ENCODE measurements at regions not wholly inside any gene's neighbourhood (a gene's known extent, or its start where the extent isn't known, plus 50 kb on each side); places are given as distances from the start of the nearest gene placed in this dataset.

DNA sequence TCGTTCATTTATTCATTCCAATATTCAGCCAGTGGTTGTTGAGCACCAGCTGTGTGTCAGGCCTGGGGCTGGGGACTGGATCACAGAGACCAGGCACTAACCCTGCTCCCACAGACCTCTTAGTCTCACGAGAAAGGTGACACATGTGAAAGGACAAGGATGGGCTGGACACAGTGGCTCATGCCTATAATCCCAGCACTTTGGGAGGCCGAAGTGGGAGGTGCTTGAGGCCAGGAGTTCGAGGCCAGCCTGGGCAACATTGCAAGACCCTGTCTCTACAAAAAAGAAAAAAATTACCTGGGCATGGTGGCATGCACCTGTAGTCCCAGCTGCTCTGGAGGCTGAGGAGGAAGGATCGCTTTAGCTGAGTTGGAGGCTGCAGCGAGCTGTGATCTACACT lies 105.9 kb upstream of the SDK1 start:
- DNase-seq (no peak), ATAC-seq (no peak)
- ChIA-PET CTCF (no interaction called here), POLR2A (ENCODE audit: unreplicated experiment) (no interaction called here)
- no peaks in the 10 kb centered on the region for H3K36me3 ChIP-seq (ENCODE audit: low read depth, low read length)
- H3K4me2 ChIP-seq (ENCODE audit: low read length) = no peak overlapping the region
- no TSS peak for BruUV-seq (replicated peaks)
- no peaks in the 10 kb centered on the region for H3K79me2 ChIP-seq (ENCODE audit: low read length)
- TF ChIP-seq EZH2phosphoT487 (IDR thresholded peaks at IDR 0.05; ENCODE audit: borderline replicate concordance, low read length) = no peak
- TF ChIP-seq, protein P1, sequence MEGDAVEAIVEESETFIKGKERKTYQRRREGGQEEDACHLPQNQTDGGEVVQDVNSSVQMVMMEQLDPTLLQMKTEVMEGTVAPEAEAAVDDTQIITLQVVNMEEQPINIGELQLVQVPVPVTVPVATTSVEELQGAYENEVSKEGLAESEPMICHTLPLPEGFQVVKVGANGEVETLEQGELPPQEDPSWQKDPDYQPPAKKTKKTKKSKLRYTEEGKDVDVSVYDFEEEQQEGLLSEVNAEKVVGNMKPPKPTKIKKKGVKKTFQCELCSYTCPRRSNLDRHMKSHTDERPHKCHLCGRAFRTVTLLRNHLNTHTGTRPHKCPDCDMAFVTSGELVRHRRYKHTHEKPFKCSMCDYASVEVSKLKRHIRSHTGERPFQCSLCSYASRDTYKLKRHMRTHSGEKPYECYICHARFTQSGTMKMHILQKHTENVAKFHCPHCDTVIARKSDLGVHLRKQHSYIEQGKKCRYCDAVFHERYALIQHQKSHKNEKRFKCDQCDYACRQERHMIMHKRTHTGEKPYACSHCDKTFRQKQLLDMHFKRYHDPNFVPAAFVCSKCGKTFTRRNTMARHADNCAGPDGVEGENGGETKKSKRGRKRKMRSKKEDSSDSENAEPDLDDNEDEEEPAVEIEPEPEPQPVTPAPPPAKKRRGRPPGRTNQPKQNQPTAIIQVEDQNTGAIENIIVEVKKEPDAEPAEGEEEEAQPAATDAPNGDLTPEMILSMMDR (conservative IDR thresholded peaks at IDR 0.05; ENCODE audit: low read depth, low read length) = no peak
- no peak for TF ChIP-seq EZH2 (IDR thresholded peaks at IDR 0.05; ENCODE audit: low read length, unreplicated experiment)
- H3K9me2 ChIP-seq (replicated peaks; ENCODE audit: low read length) = no peaks in the 10 kb centered on the region
- H3K27ac ChIP-seq (ENCODE audit: low read length) = no peak overlapping the region
- H4K20me1 ChIP-seq (ENCODE audit: low read length) = no peaks in the 10 kb centered on the region
- no peak overlapping the region for H3K4me3 ChIP-seq (ENCODE audit: low read length)
- H3K9me3 ChIP-seq (ENCODE audit: low read length) = no peaks in the 10 kb centered on the region
- no peak overlapping the region for H2AFZ ChIP-seq (ENCODE audit: low read length)
- H3K9ac ChIP-seq (ENCODE audit: low read length) = no peak overlapping the region
- intact Hi-C loops (cut with micrococcal nuclease) = no loop called here
- H3K27me3 ChIP-seq (ENCODE audit: low read length) = no peaks in the 10 kb centered on the region
- H3K4me1 ChIP-seq (ENCODE audit: insufficient read depth, low read length) = peaks cover 7% of the 10 kb centered on the region; the same call in 1 of the 2 replicates
- no peaks in the 10 kb centered on the region for H3F3A ChIP-seq (ENCODE audit: low read length, unreplicated experiment)

DNA sequence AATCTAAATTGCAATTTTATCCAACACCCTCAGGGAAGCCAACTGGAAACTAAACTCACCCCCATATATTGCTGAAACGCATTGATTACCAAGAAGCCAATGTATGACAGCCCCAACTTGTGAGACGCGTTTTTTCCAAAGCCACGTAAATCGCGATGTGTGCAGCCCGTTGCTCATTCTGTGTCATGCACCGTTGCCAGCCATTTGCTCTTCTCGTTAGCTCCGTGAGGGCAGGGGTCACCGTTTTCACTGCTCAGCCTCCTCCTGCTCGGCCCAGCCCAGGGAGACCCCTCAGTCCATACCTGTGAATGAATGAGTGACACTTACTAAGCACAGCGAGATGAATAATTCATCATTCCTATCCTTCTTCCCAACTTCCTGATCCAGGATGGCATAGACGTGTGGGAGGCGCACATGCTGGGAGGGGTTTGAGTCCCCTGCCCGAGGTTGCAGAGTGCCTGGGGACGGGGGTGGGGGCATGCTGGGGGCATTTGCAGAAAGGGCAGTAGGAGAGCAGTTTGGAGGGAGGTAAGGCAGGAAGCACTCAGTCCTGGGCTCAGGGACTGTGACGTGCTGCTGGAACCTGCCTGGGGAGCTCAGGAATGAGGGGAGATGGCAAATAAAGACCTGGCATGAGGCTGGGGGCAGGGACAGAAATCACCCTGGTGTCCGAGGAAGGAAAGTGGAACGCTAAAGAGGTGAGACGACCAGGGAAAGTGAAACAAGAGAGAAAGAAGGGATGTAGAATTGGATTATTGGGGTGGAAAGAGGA lies 104.2 kb upstream of the SDK1 start:
- H3K9ac ChIP-seq (ENCODE audit: low read length) = no peak overlapping the region
- ATAC-seq (no peak), DNase-seq (no peak)
- TF ChIP-seq, protein P1 (conservative IDR thresholded peaks at IDR 0.05; ENCODE audit: low read depth, low read length) = no peak
- TF ChIP-seq EZH2 (IDR thresholded peaks at IDR 0.05; ENCODE audit: low read length, unreplicated experiment) = no peak
- no peak for TF ChIP-seq EZH2phosphoT487 (IDR thresholded peaks at IDR 0.05; ENCODE audit: borderline replicate concordance, low read length)
- no TSS peak for BruUV-seq (replicated peaks)
- no peak overlapping the region for H3K4me3 ChIP-seq (ENCODE audit: low read length)
- ChIA-PET POLR2A (ENCODE audit: unreplicated experiment) (no interaction called here), CTCF (no interaction called here)
- intact Hi-C loops (cut with micrococcal nuclease) = no loop called here
- no peaks in the 10 kb centered on the region for H4K20me1 ChIP-seq (ENCODE audit: low read length)
- H3K27me3 ChIP-seq (ENCODE audit: low read length) = no peaks in the 10 kb centered on the region
- no peak overlapping the region for H3K27ac ChIP-seq (ENCODE audit: low read length)
- no peaks in the 10 kb centered on the region for H3F3A ChIP-seq (ENCODE audit: low read length, unreplicated experiment)
- H3K9me3 ChIP-seq (ENCODE audit: low read length) = no peaks in the 10 kb centered on the region
- H2AFZ ChIP-seq (ENCODE audit: low read length) = no peak overlapping the region
- H3K79me2 ChIP-seq (ENCODE audit: low read length) = no peaks in the 10 kb centered on the region
- H3K4me2 ChIP-seq (ENCODE audit: low read length) = no peak overlapping the region
- no peaks in the 10 kb centered on the region for H3K9me2 ChIP-seq (replicated peaks; ENCODE audit: low read length)
- no peaks in the 10 kb centered on the region for H3K36me3 ChIP-seq (ENCODE audit: low read depth, low read length)
- H3K4me1 ChIP-seq (ENCODE audit: insufficient read depth, low read length) = peaks cover 7% of the 10 kb centered on the region; the same call in 1 of the 2 replicates

DNA sequence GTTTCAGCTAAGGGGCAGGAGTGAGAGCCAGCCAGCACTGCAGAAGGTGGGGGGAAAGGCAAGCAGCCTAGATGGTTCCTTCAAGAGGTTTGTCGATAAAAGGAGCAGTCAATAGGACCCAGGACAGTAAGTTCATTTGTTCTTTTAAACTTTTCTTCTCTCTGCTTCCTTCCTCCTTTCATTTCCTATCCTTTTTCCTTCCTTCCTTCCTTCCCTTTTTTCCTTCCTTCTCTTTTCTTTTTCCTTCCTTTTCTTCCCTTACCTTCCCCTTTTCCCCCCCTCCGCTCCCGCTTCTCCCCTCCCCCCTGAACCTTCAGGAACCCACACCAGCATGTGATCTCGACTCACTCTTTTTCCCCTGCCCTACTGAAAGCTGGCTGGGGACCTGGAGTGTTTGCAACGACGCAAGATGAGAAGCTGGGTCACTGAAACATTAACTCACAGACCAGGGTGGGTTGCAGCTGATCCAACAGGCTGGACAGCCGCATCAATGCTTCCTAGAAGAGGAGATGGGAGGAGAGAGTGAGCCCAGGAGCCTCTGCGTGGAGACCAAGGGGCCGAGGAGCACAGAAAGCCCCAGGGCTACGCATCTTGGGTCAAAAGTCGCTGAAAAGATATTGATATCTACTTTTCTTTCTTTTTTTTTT lies 103.4 kb upstream of the SDK1 start:
- no TSS peak for BruUV-seq (replicated peaks)
- Histone ChIP-seq H3K36me3 (ENCODE audit: low read depth, low read length) (no peaks in the 10 kb centered on the region), H2AFZ (ENCODE audit: low read length) (no peak overlapping the region), H3K9me2 (replicated peaks; ENCODE audit: low read length) (no peaks in the 10 kb centered on the region), H3K27me3 (ENCODE audit: low read length) (no peaks in the 10 kb centered on the region), H3K4me2 (ENCODE audit: low read length) (no peak overlapping the region), H3F3A (ENCODE audit: low read length, unreplicated experiment) (no peaks in the 10 kb centered on the region), H3K79me2 (ENCODE audit: low read length) (no peaks in the 10 kb centered on the region), H3K4me1 (ENCODE audit: insufficient read depth, low read length) (peaks cover 7% of the 10 kb centered on the region; the same call in 1 of the 2 replicates), H3K27ac (ENCODE audit: low read length) (no peak overlapping the region), H4K20me1 (ENCODE audit: low read length) (no peaks in the 10 kb centered on the region), H3K9me3 (ENCODE audit: low read length) (no peaks in the 10 kb centered on the region), H3K9ac (ENCODE audit: low read length) (no peak overlapping the region), H3K4me3 (ENCODE audit: low read length) (no peak overlapping the region)
- TF ChIP-seq EZH2phosphoT487 (IDR thresholded peaks at IDR 0.05; ENCODE audit: borderline replicate concordance, low read length) (no peak), EZH2 (IDR thresholded peaks at IDR 0.05; ENCODE audit: low read length, unreplicated experiment) (no peak)
- TF ChIP-seq, protein P1 (conservative IDR thresholded peaks at IDR 0.05; ENCODE audit: low read depth, low read length) = no peak
- CTCF ChIA-PET = interaction anchor here (0.6 kb wide), 1 partner anchor 103 kb away, joined by 12 read pairs; no protein-coding TSS in a partner anchor
- POLR2A ChIA-PET (ENCODE audit: unreplicated experiment) = no interaction called here
- intact Hi-C loops (cut with micrococcal nuclease) = no loop called here
- ATAC-seq (no peak), DNase-seq (no peak)

All from PC-3 (cell line).